ENCODE measurements at regions not wholly inside any gene's neighbourhood (a gene's known extent, or its start where the extent isn't known, plus 50 kb on each side); places are given as distances from the start of the nearest gene placed in this dataset.

DNA sequence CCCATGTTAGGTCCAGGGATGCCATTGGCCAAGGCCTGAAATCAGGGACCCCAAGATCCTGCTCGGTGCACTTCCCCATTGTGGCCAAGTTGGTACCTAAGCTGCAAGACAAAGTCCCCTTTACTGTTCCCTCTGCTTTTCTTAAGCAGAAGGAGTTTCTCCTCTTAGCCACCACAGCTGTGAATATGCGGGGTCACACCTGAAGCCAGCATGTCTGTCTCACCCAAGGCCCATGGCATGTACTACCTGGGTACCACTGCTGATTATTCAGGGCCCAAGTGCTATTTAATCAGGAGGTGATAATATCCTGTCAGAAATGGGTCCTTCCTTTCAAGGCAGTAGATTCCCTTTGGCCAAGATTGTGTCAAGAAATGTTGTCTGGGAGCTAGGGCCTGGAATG, 133.9 kb upstream of the DNAH14 start:
- TF ChIP-seq RAD21 (IDR thresholded peaks at IDR 0.05 in 1 of 2, conservative IDR thresholded peaks at IDR 0.05 in 1 of 2; ENCODE audit: low read depth in 2 of 2, low read length in 2 of 2) (no peak), POLR2AphosphoS5 (IDR thresholded peaks at IDR 0.05; ENCODE audit: low read depth, low read length) (no peak), FOSL1 (IDR thresholded peaks at IDR 0.05; ENCODE audit: insufficient read depth, low read depth, low read length) (no peak)
